Endothelial cell of umbilical vein (primary cell): ENCODE measurements at regions not wholly inside any gene's neighbourhood (a gene's known extent, or its start where the extent isn't known, plus 50 kb on each side); places are given as distances from the start of the nearest gene placed in this dataset.

ENCODE experiments used
- CTCF ChIP-seq, 2 donors: IDR thresholded peaks; 1 replicate in 1 of 2; 2 replicates in 1 of 2; pipeline ENCODE4 v1.5.1; 2011; ENCODE audit warnings: low read length in 2 of 2, mild to moderate bottlenecking in 2 of 2, moderate library complexity in 2 of 2, control low read depth in 1 of 2, inconsistent platforms in 1 of 2, low read depth in 1 of 2; ENCODE audit not compliant: insufficient read depth in 1 of 2; ENCODE audit errors: extremely low read depth in 1 of 2
- EZH2 ChIP-seq: IDR thresholded peaks from 2 replicates; pipeline ENCODE4 v1.6.1; 2012; ENCODE audit warnings: borderline replicate concordance, low read depth, mild to moderate bottlenecking, moderate library complexity, low read length, inconsistent platforms; ENCODE audit not compliant: severe bottlenecking
- GATA2 ChIP-seq: IDR thresholded peaks from 2 replicates; pipeline ENCODE4 v1.7.0; 2011; ENCODE audit warnings: low read depth, mild to moderate bottlenecking, moderate library complexity, mixed read lengths, low read length; ENCODE audit not compliant: insufficient read length, insufficient read depth
- JUN ChIP-seq: IDR thresholded peaks from 2 replicates; pipeline ENCODE4 v1.6.1; 2011; ENCODE audit warnings: borderline replicate concordance, low read depth; ENCODE audit not compliant: insufficient read length, insufficient read depth
- MAX ChIP-seq: IDR thresholded peaks from 2 replicates; pipeline ENCODE4 v1.6.1; 2011; ENCODE audit not compliant: insufficient read depth, insufficient read length
- POLR2A ChIP-seq: IDR thresholded peaks from 2 replicates; pipeline ENCODE4 v1.6.1; 2012; ENCODE audit warnings: low read depth, mild to moderate bottlenecking, control low read depth, low read length
- POLR2AphosphoS5 ChIP-seq: IDR thresholded peaks from 2 replicates; pipeline ENCODE4 v1.6.1; 2012; ENCODE audit warnings: low read depth, mild to moderate bottlenecking, control low read depth, low read length, moderate library complexity; ENCODE audit not compliant: insufficient read depth

- no peak for TF ChIP-seq MAX
- no peak for TF ChIP-seq EZH2
- TF ChIP-seq POLR2A = no peak
- TF ChIP-seq CTCF (IDR thresholded peaks at IDR 0.05; ENCODE audit: extremely low read depth in 1 of 2, insufficient read depth in 1 of 2, low read depth in 1 of 2, low read length in 2 of 2) = no peak
- TF ChIP-seq POLR2AphosphoS5 = no peak
- no peak for TF ChIP-seq GATA2
- TF ChIP-seq JUN = no peak
Measured at GRCh38 chr5:98521821-98522220, 251.6 kb upstream of the RGMB start.
